ENCODE measurements at regions not wholly inside any gene's neighbourhood (a gene's known extent, or its start where the extent isn't known, plus 50 kb on each side); places are given as distances from the start of the nearest gene placed in this dataset.

- DNase-seq = no peak
Observed at GRCh38 chr13:74210693-74211393, 76.6 kb upstream of the KLF12 start.

- DNase-seq = no peak
Observed at GRCh38 chr13:74206855-74207254, 72.7 kb upstream of the KLF12 start.

GRCh38 chr13:74206061-74206561, 71.9 kb upstream of the KLF12 start:
- DNase-seq = no peak

- no peak for DNase-seq
Observed at GRCh38 chr13:74205313-74205690, 71.1 kb upstream of the KLF12 start.

GRCh38 chr13:74204602-74205312, 70.6 kb upstream of the KLF12 start:
- DNase-seq = no peak

GRCh38 chr13:74203576-74203975, 69.4 kb upstream of the KLF12 start:
- no peak for DNase-seq

GRCh38 chr13:74202129-74202813, 68.1 kb upstream of the KLF12 start:
- no peak for DNase-seq

- no peak for DNase-seq
Observed at GRCh38 chr13:74201530-74201929, 67.3 kb upstream of the KLF12 start.

- DNase-seq = no peak
Observed at GRCh38 chr13:74200081-74200480, 65.9 kb upstream of the KLF12 start.

- DNase-seq = no peak
Observed at GRCh38 chr13:74197677-74198429, 63.6 kb upstream of the KLF12 start.

- no peak for DNase-seq
Observed at GRCh38 chr13:74194846-74195245, 60.6 kb upstream of the KLF12 start.

GRCh38 chr13:74193391-74193790, 59.2 kb upstream of the KLF12 start:
- no peak for DNase-seq

- DNase-seq = no peak
Observed at GRCh38 chr13:74191410-74191809, 57.2 kb upstream of the KLF12 start.

- DNase-seq = no peak
Observed at GRCh38 chr13:74190999-74191398, 56.8 kb upstream of the KLF12 start.

- no peak for DNase-seq
Observed at GRCh38 chr13:74187564-74187963, 53.4 kb upstream of the KLF12 start.

- no peak for DNase-seq
Observed at GRCh38 chr13:74184283-74184682, 50.1 kb upstream of the KLF12 start.

Data from cerebellar nuclear complex (tissue), 1 donor.